Esophagus muscularis mucosa (tissue), 4 donors: ENCODE measurements at regions not wholly inside any gene's neighbourhood (a gene's known extent, or its start where the extent isn't known, plus 50 kb on each side); places are given as distances from the start of the nearest gene placed in this dataset.

Source experiments
- DNase-seq: peaks from one replicate; pipeline ENCODE4 v3.0.0-alpha.2; 2017; ENCODE audit errors: extremely low spot score
- H3K27ac ChIP-seq, 4 donors: fragments of 200-600 bp; sonication (generic); replicated peaks in 1 of 4; 1 replicate in 3 of 4; 2 replicates in 1 of 4; pipeline ENCODE4 v1.5.1; 2016 to 2019; ENCODE audit warnings: mild to moderate bottlenecking in 1 of 4
- H3K27me3 ChIP-seq, 4 donors: fragments of 200-600 bp; sonication (generic); one replicate each; pipeline versions ENCODE4 v1.5.1 to v1.6.0; 2016 to 2019
- H3K36me3 ChIP-seq, 4 donors: fragments of 200-600 bp; sonication (generic); one replicate each; pipeline ENCODE4 v1.5.1; 2016 to 2019
- H3K4me1 ChIP-seq, 4 donors: fragments of 200-600 bp; sonication (generic); one replicate each; pipeline ENCODE4 v1.5.1; 2016 to 2019
- H3K4me3 ChIP-seq, 4 donors: fragments of 200-600 bp; sonication (generic); 1 replicate in 2 of 4; 2 replicates in 2 of 4; pipeline ENCODE4 v1.5.1; 2016 to 2019; ENCODE audit warnings: mild to moderate bottlenecking in 4 of 4, moderate library complexity in 1 of 4
- H3K9me3 ChIP-seq, 4 donors: fragments of 200-600 bp; sonication (generic); 1 replicate in 3 of 4; 2 replicates in 1 of 4; pipeline ENCODE4 v1.5.1; 2016 to 2019
- CTCF ChIP-seq, 3 experiments: fragments of 200-600 bp in 2 of 3; fragments of 450-650 bp in 1 of 3; sonication (generic) in 2 of 3; IDR thresholded peaks; one replicate each; pipeline ENCODE4 v1.5.1; 2017 to 2019; ENCODE audit warnings: antibody characterized with exemption in 3 of 3, mild to moderate bottlenecking in 2 of 3, moderate library complexity in 1 of 3
- EP300 ChIP-seq: sonication (generic); formaldehyde crosslinking; IDR thresholded peaks from one replicate; pipeline ENCODE4 v1.6.1; 2017; ENCODE audit warnings: antibody characterized with exemption
- POLR2A ChIP-seq: fragments of 450-650 bp; IDR thresholded peaks from one replicate; pipeline ENCODE4 v1.6.1; 2017; ENCODE audit warnings: antibody characterized with exemption, moderate library complexity, mild to moderate bottlenecking, low read depth
- POLR2AphosphoS5 ChIP-seq, 2 donors: sonication (generic); formaldehyde crosslinking; IDR thresholded peaks; one replicate each; pipeline ENCODE4 v1.6.1; 2017; ENCODE audit warnings: antibody characterized with exemption in 2 of 2
- WGBS: methylation state at CpG from one replicate; pipeline ENCODE4 v1.1.5; 2018; 5-methylcytosine and 5-hydroxymethylcytosine counted together
- intact Hi-C: fragments of 100-400 bp; cut with DNase I; formaldehyde crosslinking; loops from one replicate; pipeline ENCODE4 v1.15.1; 2023

DNA sequence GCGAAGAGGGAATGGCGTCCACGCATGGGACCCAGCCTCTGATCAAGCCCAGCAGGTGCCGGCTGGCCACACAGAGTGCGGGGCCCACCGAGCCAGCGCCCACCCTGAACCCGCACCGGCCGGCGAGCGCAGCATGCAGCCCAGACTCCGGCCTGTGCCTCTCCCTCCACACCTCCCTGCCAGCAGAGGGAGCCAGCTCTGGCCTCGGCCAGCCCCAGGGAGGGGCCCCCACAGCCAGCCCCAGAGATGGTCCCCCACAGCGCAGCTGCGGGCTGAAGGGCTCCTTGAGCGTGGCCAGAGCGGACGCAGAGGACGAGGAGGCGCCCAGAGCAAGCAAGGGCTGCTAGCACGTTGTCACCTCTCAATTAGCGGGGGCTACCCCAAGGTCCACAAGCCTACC, 904.5 kb downstream of the SLITRK6 start:
- H3K9me3 ChIP-seq: no peaks in the 10 kb centered on the region
- no peak overlapping the region for H3K4me3 ChIP-seq
- DNase-seq: no peak
- H3K36me3 ChIP-seq: no peaks in the 10 kb centered on the region
- H3K27me3 ChIP-seq: no peaks in the 10 kb centered on the region
- intact Hi-C loops: loop anchor here (5.0 kb wide), 1 partner anchor 913 kb away; no protein-coding TSS in a partner anchor
- H3K27ac ChIP-seq: no peak overlapping the region
- TF ChIP-seq POLR2AphosphoS5 (IDR thresholded peaks at IDR 0.05): no peak
- no peak for TF ChIP-seq EP300
- TF ChIP-seq POLR2A: no peak
- no peak for TF ChIP-seq CTCF (IDR thresholded peaks at IDR 0.05)
- no peaks in the 10 kb centered on the region for H3K4me1 ChIP-seq
- 97% methylated on average over 19 of the region's 23 CpGs for WGBS

DNA sequence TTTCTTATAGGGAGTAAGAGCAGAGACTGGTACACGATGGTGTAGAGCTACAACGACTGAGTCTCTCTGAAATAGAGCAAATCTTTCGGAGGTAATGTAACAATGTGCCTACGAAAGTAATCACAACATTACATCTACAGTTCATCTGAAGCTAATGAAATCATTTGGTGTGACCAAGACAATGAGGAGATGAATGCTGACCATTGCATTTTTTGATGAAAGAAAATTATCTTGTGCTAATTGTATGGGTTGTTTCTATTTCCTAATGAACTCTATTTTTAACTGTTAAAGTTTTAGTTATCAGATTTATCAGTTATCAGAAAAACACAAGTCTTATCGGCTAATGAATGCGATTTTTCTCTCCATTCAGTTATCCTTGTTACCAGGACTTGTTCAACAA, 913.4 kb downstream of the SLITRK6 start:
- intact Hi-C loops: no loop called here
- no peaks in the 10 kb centered on the region for H3K27me3 ChIP-seq
- H3K27ac ChIP-seq: no peak overlapping the region
- H3K9me3 ChIP-seq: no peaks in the 10 kb centered on the region
- H3K4me1 ChIP-seq: no peaks in the 10 kb centered on the region
- H3K36me3 ChIP-seq: no peaks in the 10 kb centered on the region
- DNase-seq: no peak
- H3K4me3 ChIP-seq: no peak overlapping the region
- TF ChIP-seq POLR2AphosphoS5 (IDR thresholded peaks at IDR 0.05) (no peak), CTCF (IDR thresholded peaks at IDR 0.05) (no peak), EP300 (no peak), POLR2A (no peak)
- WGBS: 93% methylated on average over 6 of the region's 6 CpGs

DNA sequence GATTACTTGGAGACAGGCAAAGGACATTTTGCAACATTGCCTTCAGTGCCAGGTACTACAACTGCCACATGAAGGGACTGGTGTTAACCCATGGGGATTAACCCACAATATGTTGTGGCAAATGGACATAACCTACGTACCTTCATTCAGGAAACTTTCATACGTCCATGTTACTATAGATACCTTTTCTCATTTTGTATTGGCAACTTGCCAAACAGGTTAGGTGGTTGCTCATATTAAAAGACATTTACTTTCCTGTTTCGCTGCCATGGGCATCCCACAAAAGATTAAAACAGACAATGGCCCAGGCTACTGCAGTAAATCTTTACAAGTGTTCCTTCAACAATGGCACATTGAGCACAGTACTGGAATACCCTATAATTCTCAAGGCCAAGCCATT, 925.3 kb downstream of the SLITRK6 start:
- Histone ChIP-seq H3K4me3 (no peak overlapping the region), H3K9me3 (no peaks in the 10 kb centered on the region), H3K36me3 (no peaks in the 10 kb centered on the region), H3K27ac (no peak overlapping the region), H3K27me3 (no peaks in the 10 kb centered on the region), H3K4me1 (no peaks in the 10 kb centered on the region)
- TF ChIP-seq EP300 (no peak), CTCF (IDR thresholded peaks at IDR 0.05) (no peak), POLR2A (no peak), POLR2AphosphoS5 (IDR thresholded peaks at IDR 0.05) (no peak)
- intact Hi-C loops: no loop called here
- 89% methylated on average over 3 of the region's 3 CpGs for WGBS
- no peak for DNase-seq

GRCh38 chr13:84870190-84870589, 929.0 kb downstream of the SLITRK6 start:
- 80% methylated on average over 4 of the region's 6 CpGs for WGBS
- intact Hi-C loops: no loop called here

More at GRCh38 chr13:84870190-84870589, 929.0 kb downstream of the SLITRK6 start:
- H3K9me3 ChIP-seq: no peaks in the 10 kb centered on the region
- H3K27me3 ChIP-seq: no peaks in the 10 kb centered on the region
- no peaks in the 10 kb centered on the region for H3K36me3 ChIP-seq
- no peak for DNase-seq
- no peak overlapping the region for H3K27ac ChIP-seq
- H3K4me1 ChIP-seq: no peaks in the 10 kb centered on the region
- TF ChIP-seq CTCF (IDR thresholded peaks at IDR 0.05): no peak
- TF ChIP-seq POLR2AphosphoS5 (IDR thresholded peaks at IDR 0.05): no peak
- TF ChIP-seq EP300: no peak
- TF ChIP-seq POLR2A: no peak
- no peak overlapping the region for H3K4me3 ChIP-seq
